ENCODE measurements at regions not wholly inside any gene's neighbourhood (a gene's known extent, or its start where the extent isn't known, plus 50 kb on each side); places are given as distances from the start of the nearest gene placed in this dataset.

DNA sequence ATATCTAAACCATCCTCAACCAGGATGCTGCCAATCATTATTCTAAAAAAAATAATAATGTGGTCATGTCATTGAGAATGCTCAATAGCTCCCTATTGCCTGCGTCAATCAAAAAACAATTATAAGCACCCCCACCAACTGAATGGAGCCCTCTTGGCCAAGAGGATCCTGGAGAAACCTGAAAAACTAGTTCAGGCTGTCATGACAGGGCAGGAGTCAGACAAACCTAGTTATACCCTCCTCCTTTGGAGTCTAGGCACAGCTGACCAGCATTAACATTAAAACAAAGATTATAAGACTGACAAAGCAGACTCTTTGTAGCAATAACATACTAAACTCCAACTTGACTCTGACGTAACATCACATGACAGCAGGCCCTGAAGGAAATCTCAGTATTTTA is 119.2 kb upstream of the CCL2 start:
- TF ChIP-seq EZH2 (IDR thresholded peaks at IDR 0.05; ENCODE audit: low read length, missing control alignments) (no peak), CTCF (conservative IDR thresholded peaks at IDR 0.05 in 1 of 2, IDR thresholded peaks at IDR 0.05 in 1 of 2; ENCODE audit: low read depth in 1 of 2, low read length in 2 of 2) (no peak)

Data from fibroblast of lung (primary cell).